GM12878 (cell line): ENCODE measurements at regions not wholly inside any gene's neighbourhood (a gene's known extent, or its start where the extent isn't known, plus 50 kb on each side); places are given as distances from the start of the nearest gene placed in this dataset.

ENCODE experiments used
- ATAC-seq: fragments of 200-7000 bp; cut with Tn5 transposase; 3 replicates; pipeline ENCODE4 v1.9.1; 2020; ENCODE audit warnings: mild to moderate bottlenecking, moderate library complexity
- BruUV-seq: library from RNA; stranded (reverse); fragments of 400-500 nt; replicated peaks from 2 replicates; lab custom pipeline; 2021; lab: Mats Ljungman, UMichigan
- CTCF ChIA-PET: fragments of 300-600 bp; sonication (Branson Sonifier 250); formaldehyde crosslinking; extraction: SDS; loops from one replicate; lab custom pipeline; 2021; ENCODE audit warnings: inconsistent platforms; lab: Yijun Ruan, JAX
- POLR2A ChIA-PET: fragments of 350-600 bp; formaldehyde crosslinking; extraction: SDS; loops from one replicate; lab custom pipeline; 2021; ENCODE audit warnings: inconsistent platforms; lab: Charles Lee
- RAD21 ChIA-PET: fragments of 300-600 bp; sonication (Branson Sonifier 250); formaldehyde crosslinking; loops from one replicate; lab custom pipeline; 2023; ENCODE audit warnings: antibody characterized with exemption; ENCODE audit not compliant: unreplicated experiment; lab: Charles Lee
- SMC1A ChIA-PET: fragments of 300-600 bp; sonication (Branson Sonifier 250); formaldehyde crosslinking; loops from one replicate; lab custom pipeline; 2023; ENCODE audit not compliant: unreplicated experiment, uncharacterized antibody; lab: Charles Lee
- DNase-seq: peaks from one replicate; pipeline ENCODE4 v3.0.0-alpha.2; 2011; ENCODE audit warnings: low read depth, low spot score
- FAIRE-seq: peaks from 3 replicates; lab custom pipeline; 2011; peaks lifted over from hg19 to GRCh38; lab: Jason Lieb, UNC
- H2AFZ ChIP-seq: 2 replicates; pipeline ENCODE4 v1.6.0; 2011; ENCODE audit warnings: low read depth, low read length, control low read depth; ENCODE audit not compliant: control insufficient read depth
- H3K27ac ChIP-seq: 2 replicates; pipeline ENCODE4 v1.5.1; 2011; ENCODE audit warnings: control low read depth; ENCODE audit not compliant: control insufficient read depth, insufficient read depth
- H3K27me3 ChIP-seq, 2 experiments: replicated peaks in 1 of 2; 2 replicates each; pipeline versions ENCODE4 v1.6.0 to v1.6.1; 2011; ENCODE audit warnings: low read length in 1 of 2; ENCODE audit not compliant: control insufficient read depth in 2 of 2, insufficient read depth in 2 of 2
- H3K36me3 ChIP-seq, 2 experiments: 2 replicates each; pipeline ENCODE4 v1.5.1; 2011; ENCODE audit warnings: low read length in 1 of 2; ENCODE audit not compliant: control insufficient read depth in 2 of 2, insufficient read depth in 2 of 2
- H3K4me1 ChIP-seq: 2 replicates; pipeline ENCODE4 v1.6.1; 2011; ENCODE audit warnings: mild to moderate bottlenecking, low read length, moderate library complexity, mixed read lengths; ENCODE audit not compliant: control insufficient read depth, insufficient read depth
- H3K4me2 ChIP-seq: 2 replicates; pipeline ENCODE4 v1.6.0; 2011; ENCODE audit warnings: control low read depth; ENCODE audit not compliant: control insufficient read depth, insufficient read depth
- H3K4me3 ChIP-seq: fragments of 200-600 bp; sonication (generic); 2 replicates; pipeline ENCODE4 v1.5.1; 2016
- H3K79me2 ChIP-seq: 2 replicates; pipeline ENCODE4 v1.6.0; 2011; ENCODE audit warnings: low read length; ENCODE audit not compliant: control insufficient read depth, insufficient read depth
- H3K9ac ChIP-seq: 2 replicates; pipeline ENCODE4 v1.8.0; 2011; ENCODE audit warnings: low read length, control low read depth, mixed read lengths; ENCODE audit not compliant: control insufficient read depth, insufficient read depth
- H3K9me3 ChIP-seq: replicated peaks from 3 replicates; pipeline ENCODE4 v1.5.1; 2011; ENCODE audit warnings: mild to moderate bottlenecking, low read length; ENCODE audit not compliant: control insufficient read depth, insufficient read depth
- H4K20me1 ChIP-seq: 2 replicates; pipeline ENCODE4 v1.6.0; 2011; ENCODE audit not compliant: control insufficient read depth, insufficient read depth
- BCLAF1 ChIP-seq: fragments of 450-650 bp; IDR thresholded peaks from 2 replicates; pipeline ENCODE4 v1.6.1; 2017; ENCODE audit warnings: antibody characterized with exemption, mild to moderate bottlenecking, moderate library complexity
- KLF5 ChIP-seq: fragments of 450-650 bp; IDR thresholded peaks from 2 replicates; pipeline ENCODE4 v1.6.1; 2014; ENCODE audit warnings: mild to moderate bottlenecking; ENCODE audit not compliant: partially characterized antibody
- RAD51 ChIP-seq: fragments of 450-650 bp; IDR thresholded peaks from 2 replicates; pipeline ENCODE4 v1.6.1; 2016; ENCODE audit warnings: moderate library complexity, mild to moderate bottlenecking, inconsistent platforms
- SP1 ChIP-seq: IDR thresholded peaks from one replicate; pipeline ENCODE4 v1.6.1; 2011; ENCODE audit warnings: low read depth, low read length
- SPI1 ChIP-seq: IDR thresholded peaks from 2 replicates; pipeline ENCODE4 v1.6.1; 2011; ENCODE audit warnings: low read depth, mild to moderate bottlenecking, low read length, moderate library complexity, borderline replicate concordance; ENCODE audit not compliant: insufficient read depth
- ZBED1 ChIP-seq: IDR thresholded peaks from 2 replicates; pipeline ENCODE4 v1.6.1; 2016; ENCODE audit warnings: borderline replicate concordance
- ZBTB40 ChIP-seq: fragments of 450-650 bp; IDR thresholded peaks from 2 replicates; pipeline ENCODE4 v1.6.1; 2016; ENCODE audit warnings: mild to moderate bottlenecking, moderate library complexity, borderline replicate concordance
- ZNF687 ChIP-seq: fragments of 450-650 bp; IDR thresholded peaks from 2 replicates; pipeline ENCODE4 v1.6.1; 2017; ENCODE audit warnings: mild to moderate bottlenecking, moderate library complexity
- WGBS: methylation state at CpG from one replicate; pipeline ENCODE4 v1.1.6; 2016; ENCODE audit warnings: low lambda C conversion rate; ENCODE audit not compliant: insufficient replicate concordance, insufficient coverage; ENCODE audit errors: missing lambda C conversion rate; 5-methylcytosine and 5-hydroxymethylcytosine counted together
- in situ Hi-C: fragments of 300-500 bp; cut with MboI; formaldehyde crosslinking; loops from 9 replicates; pipeline ENCODE4 v1.14.3; 2018; ENCODE audit warnings: mixed read lengths
- intact Hi-C: fragments of 100-400 bp; cut with micrococcal nuclease; formaldehyde crosslinking; loops from one replicate; pipeline ENCODE4 v1.14.2; 2022; ENCODE audit not compliant: unreplicated experiment

GRCh38 chr2:150028322-150028721 lies 440.7 kb upstream of the MMADHC start (continued):
- TF ChIP-seq ZBTB40 (no peak), ZBED1 (no peak), BCLAF1 (no peak), KLF5 (no peak)

- Histone ChIP-seq H3K27ac (no peak overlapping the region), H3K4me3 (no peak overlapping the region), H3K9me3 (no peaks in the 10 kb centered on the region), H3K4me2 (no peak overlapping the region), H4K20me1 (no peaks in the 10 kb centered on the region), H3K27me3 (no peaks in the 10 kb centered on the region), H2AFZ (no peak overlapping the region), H3K36me3 (no peaks in the 10 kb centered on the region), H3K4me1 (no peaks in the 10 kb centered on the region), H3K79me2 (no peaks in the 10 kb centered on the region), H3K9ac (no peak overlapping the region)
- ChIA-PET CTCF (no interaction called here), SMC1A (no interaction called here), POLR2A (no interaction called here), RAD21 (no interaction called here)
- WGBS = 4% methylated on average over 4 of the region's 4 CpGs
- intact Hi-C loops = no loop called here
- no peak for ATAC-seq
- DNase-seq = no peak
- no TSS peak for BruUV-seq
- in situ Hi-C loops = no loop called here
- FAIRE-seq = no peak
- no peak for TF ChIP-seq ZNF687
- TF ChIP-seq SP1 = no peak
- no peak for TF ChIP-seq SPI1
- TF ChIP-seq RAD51 = no peak
Observed at GRCh38 chr2:150027164-150027563, 439.6 kb upstream of the MMADHC start.
